Stimulated activated naive CD4-positive, alpha-beta T cell treated with Interleukin-2 at 50 U/mL for 16 hours (primary cell): ENCODE measurements at regions not wholly inside any gene's neighbourhood (a gene's known extent, or its start where the extent isn't known, plus 50 kb on each side); places are given as distances from the start of the nearest gene placed in this dataset.

ENCODE experiments used
- DNase-seq: peaks from one replicate; lab custom pipeline; 2025; lab: John Stamatoyannopoulos, UW

- DNase-seq: no peak
Observed at GRCh38 chr1:83574791-83575190, 424.1 kb downstream of the TTLL7 start.

DNA sequence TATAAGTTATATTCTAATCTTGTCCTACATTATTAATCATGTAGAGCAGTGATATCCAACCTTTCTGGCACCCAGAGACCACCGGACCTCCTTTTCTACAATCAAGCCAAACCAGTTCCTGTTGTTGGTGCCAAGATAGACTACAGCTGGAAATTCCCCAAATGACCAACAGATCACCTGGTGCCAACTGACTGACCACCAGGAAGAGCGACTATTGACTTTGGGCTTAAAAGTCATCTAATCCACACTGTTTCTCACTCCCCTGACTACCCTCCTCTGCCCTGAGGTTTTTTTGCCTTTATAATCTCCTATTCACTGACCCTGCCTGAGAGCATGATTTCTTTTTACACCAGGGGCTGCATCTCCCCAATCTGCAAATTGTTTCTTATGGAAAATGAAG, 425.2 kb downstream of the TTLL7 start:
- no peak for DNase-seq

DNA sequence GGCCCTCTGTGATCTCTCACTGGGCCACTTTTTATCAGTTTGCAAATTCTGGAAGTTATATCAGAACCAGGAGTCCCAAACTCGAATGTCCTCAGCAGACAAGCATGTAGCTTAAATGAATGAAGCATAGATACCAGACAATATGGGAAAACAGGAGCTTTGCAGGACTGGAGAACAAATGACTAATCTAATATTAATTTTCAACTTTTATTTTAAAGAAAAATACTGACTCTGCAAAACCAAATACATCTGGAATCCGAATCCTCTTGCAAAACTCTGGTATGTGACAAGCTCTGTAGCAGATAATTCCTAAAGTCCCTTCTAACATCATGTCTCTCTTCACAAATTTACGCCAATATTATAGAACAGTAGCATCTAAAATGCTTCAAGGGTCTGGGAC, 427.4 kb downstream of the TTLL7 start:
- no peak for DNase-seq

DNA sequence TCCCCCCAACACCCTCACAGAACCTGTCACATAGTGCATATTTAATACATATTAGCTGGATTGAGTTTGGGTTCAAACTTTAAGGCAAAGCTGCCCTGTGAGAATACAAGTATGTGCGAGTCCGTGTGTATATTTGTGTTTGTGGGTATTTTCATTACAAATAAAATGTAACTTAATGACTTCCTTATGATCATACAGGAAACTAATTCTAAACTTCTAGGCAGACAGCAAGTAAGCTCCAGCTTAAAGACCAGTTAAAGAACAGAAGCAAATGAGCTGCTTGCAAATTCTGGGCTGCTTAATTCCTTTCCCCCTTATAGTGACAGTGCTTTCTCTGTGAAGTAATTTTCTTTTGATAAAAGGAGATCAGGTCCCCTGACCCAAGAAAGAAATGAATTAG, 437.6 kb downstream of the TTLL7 start:
- DNase-seq: no peak

DNA sequence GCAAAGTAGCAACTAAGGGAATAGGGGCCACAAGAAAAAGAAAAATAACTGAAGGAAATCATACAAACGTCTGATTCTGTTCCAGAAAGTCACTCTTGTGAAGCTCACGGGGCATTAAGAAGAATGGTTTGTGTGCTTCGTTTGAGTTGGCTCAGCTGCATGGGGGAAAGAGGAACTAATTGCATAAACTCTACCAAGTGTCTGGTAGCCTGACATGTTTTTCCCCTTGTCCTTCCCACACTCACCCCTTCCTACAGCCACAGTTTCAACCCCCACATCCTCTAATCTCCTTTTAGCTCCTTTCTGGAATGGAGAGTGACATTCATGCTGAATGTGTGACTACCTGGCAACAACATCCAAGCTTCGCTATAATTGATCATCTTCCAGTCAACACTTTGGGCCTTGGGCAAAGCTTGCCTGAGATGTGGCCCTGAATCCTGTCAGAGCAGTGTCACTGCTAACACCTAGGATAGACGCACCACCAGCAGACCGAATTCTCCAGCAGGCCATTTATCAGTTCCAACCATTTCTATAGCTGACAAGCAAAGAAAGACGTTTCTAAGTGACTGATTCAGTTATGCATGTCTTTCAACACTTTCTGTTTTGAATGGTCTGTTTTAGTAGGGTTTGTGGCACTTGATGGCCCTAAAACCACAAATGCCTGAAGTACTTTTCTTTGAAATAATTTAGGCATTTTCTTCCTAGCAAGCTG, 439.6 kb downstream of the TTLL7 start:
- no peak for DNase-seq

- DNase-seq: no peak
Observed at GRCh38 chr1:83555871-83556270, 443.1 kb downstream of the TTLL7 start.

GRCh38 chr1:83554174-83554573, 444.8 kb downstream of the TTLL7 start:
- DNase-seq: no peak

- no peak for DNase-seq
Observed at GRCh38 chr1:83552820-83553219, 446.1 kb downstream of the TTLL7 start.

DNA sequence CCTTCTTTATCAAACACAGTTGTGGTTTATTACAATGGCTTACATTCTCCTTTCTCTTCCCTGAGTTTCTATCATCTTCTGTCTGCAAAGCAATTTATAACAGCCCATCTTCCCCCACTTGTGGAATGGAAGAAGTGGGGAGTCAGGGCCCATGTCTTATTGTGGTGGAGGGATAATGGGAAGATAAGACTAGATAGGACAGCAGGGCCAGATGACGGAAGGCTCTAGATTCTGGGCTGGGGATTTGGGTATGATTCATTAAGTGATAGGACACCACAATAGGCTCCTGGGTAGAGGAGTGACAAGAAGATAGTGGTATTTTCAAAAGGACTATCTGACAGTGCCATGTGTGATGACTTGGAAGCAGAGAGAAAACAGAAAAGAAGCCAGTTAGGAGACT, 450.6 kb downstream of the TTLL7 start:
- DNase-seq: no peak

DNA sequence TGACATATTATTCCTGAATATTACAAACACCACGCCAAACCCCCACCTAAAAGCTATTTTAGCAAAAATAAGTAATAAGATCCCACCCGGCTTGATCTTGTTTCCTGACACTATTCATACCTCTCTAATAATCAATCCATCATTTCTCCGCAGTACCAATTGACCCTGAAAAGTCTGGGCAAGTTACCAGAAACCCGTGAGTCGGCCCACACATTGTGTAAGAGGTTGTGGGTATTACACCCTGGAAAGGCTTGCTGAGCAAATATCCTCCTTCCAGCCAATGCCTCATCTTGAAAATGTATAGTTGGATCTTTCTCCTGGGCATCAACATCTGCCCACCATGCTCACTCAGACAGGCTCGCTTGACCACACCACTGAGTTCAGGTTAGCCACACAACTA, 451.0 kb downstream of the TTLL7 start:
- DNase-seq: no peak

DNA sequence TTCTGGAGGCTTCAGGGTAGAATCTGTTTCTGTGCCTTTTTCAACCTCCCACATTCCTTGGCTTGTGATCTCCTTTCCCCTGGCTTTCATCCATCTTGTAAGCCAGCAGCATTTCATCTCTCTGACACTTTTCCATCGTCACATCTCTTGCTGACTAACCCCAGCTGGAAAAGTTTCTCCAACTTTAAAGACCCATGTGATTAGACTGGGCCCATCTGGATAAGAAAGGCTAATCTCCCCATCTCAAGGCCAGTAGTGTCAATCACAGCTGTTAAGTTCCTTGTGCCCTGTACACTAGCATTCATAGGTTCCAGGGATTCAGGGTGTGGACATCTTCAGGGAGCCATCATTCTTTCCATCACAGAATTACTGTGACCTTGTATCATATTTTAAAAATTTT, 452.1 kb downstream of the TTLL7 start:
- no peak for DNase-seq

DNA sequence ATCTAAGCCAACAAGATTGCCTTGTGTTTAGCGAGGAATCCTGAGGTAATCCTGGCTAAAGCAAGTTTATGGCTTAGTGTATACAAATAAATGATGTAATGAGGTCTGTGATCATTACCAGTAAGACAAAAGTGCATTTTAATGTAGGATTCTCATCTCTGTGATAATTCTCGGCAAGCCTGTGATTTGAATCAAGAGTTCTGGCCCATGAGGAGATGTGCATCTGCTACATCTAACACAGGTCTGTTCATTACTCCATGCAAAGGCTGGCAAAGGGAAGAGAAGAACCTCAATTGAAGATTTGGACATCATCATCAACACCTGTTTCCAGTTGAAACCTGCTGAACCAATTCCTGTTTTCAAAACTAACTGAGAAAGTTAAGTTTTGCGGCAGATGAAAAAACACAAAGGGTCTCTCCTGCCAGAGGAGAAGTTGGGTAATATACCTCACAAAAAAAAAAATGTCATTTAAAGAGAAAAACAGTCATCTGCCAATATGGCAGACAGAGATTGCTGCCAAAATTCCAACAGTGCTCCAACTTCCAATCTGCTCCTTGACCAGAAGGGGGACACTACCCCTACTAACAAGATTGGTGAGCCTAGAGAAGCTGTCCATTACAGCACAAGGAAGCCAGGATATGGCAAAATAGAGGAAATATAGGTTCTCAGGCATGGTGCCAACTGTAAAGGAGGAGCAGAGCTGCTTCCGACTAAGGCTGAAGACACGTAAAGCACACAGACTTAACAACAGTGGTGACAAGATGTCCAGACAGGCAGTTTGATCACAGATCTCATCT, 453.7 kb downstream of the TTLL7 start:
- no peak for DNase-seq

GRCh38 chr1:83543222-83543973, 455.5 kb downstream of the TTLL7 start:
- DNase-seq: no peak

DNA sequence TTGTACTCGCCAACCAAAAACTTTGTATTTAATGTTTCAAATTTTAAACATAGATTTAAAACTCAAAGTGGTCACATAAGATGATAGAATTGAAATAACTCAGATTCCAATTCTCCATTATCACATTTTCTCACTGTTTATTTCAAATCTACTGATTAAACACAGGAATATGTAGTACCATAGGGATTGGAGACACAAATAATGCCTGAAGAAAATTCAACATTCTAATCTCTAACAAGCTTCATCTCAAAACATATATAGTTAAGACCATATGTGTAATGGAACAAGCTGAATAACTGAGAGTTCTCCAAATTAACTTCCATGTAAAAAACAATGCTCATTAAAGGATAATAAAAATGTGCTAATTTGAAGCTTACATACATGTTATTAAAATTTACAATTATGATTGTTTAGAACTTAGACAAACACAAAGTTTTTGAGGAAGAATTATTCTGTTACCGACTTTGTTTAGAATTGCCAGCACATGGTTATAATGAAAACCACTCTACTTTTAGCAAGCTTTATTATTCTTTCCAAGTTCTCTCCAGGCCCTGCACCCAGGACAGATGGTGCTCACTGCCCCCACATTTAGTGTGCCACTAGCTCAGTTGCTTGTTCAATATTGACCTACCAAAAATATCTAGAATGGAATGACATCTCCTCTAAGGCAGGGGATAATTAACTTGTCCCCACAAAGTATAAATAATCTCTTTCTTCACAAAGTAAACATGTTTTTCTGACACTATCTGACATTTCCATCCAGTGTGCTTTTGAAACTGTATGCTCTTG, 467.2 kb downstream of the TTLL7 start:
- no peak for DNase-seq

DNA sequence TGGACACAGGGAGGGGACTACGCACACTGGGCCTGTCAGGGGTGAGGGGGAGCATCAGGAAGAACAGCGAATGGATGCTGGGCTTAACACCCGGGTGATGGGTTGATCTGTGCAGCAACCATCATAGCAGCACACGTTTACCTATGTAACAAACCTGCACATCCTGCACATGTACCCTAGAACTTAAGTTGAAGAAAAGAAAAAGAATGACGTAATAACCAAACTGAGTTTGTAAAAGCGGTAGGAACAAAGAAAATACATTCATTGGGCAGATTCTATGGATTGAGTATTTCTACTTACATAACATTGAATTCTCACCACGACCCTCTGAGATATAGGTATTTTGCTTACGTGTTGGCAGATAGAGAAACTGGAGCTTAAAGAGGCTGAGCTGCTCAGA, 468.4 kb downstream of the TTLL7 start:
- DNase-seq: no peak

GRCh38 chr1:83527987-83528386, 470.9 kb downstream of the TTLL7 start:
- DNase-seq: no peak

- DNase-seq: no peak
Observed at GRCh38 chr1:83520797-83521196, 478.1 kb downstream of the TTLL7 start.

- no peak for DNase-seq
Observed at GRCh38 chr1:83516369-83516768, 482.6 kb downstream of the TTLL7 start.

GRCh38 chr1:83515578-83516154, 483.3 kb downstream of the TTLL7 start:
- DNase-seq: no peak

DNA sequence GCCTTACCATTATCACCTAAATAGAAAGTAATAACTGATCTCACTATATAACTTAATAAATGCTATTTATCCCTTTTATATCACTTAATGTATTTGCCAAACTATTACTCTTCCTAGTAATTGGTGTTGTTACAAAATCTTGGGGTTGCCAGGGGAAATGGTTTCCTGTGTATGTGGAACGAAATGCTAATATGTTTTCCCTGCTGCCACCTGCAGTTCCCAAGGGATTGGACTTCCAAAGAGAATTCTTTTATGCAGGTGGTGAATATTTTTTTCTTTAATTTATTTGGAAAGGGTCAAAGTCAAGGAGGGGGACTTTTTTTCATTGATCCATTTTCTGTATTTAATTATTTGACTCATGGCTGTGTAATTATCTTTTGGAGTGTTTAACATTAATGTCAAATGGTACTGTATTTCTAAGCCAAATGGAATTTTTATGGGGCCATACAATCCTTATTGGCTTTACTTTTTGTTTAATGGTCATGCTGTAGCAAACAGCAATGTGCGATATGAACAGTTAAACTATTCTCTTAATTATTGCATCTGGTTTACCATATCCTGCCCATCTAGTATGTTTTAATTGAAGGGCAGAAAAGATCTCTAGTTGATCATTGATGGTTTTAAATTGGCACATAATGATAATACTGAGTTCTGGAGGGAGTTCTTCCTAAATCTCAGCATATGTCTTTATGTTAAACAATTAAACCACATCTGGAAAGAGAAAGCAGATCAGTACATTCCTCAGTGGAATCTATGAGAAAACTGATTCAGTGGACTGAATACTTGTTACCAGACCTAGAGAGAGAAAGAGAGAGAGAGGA, 486.3 kb downstream of the TTLL7 start:
- no peak for DNase-seq
